NCI-H146 treated with DMSO at 0.1 percent for 48 hours (cell line): ENCODE measurements at regions not wholly inside any gene's neighbourhood (a gene's known extent, or its start where the extent isn't known, plus 50 kb on each side); places are given as distances from the start of the nearest gene placed in this dataset.
"Not testable (repeated sequence)": the region's sequence is repeated elsewhere in the genome, so short reads cannot be mapped to it uniquely, and the experiment has no call there.

Experiments
- DNase-seq: peaks from one replicate; lab custom pipeline; 2025; ENCODE audit not compliant: unreplicated experiment; lab: John Stamatoyannopoulos, UW

- DNase-seq = no peak
Measured at GRCh38 chr11:103798446-103798845, 238.0 kb upstream of the DDI1 start.

- no peak for DNase-seq
Measured at GRCh38 chr11:103800406-103801114, 235.9 kb upstream of the DDI1 start.

- no peak for DNase-seq
Measured at GRCh38 chr11:103803062-103803461, 233.4 kb upstream of the DDI1 start.

- DNase-seq = no peak
Measured at GRCh38 chr11:103805688-103806009, 230.8 kb upstream of the DDI1 start.

- no peak for DNase-seq
Measured at GRCh38 chr11:103806130-103806895, 230.1 kb upstream of the DDI1 start.

- DNase-seq = no peak
Measured at GRCh38 chr11:103807806-103808205, 228.6 kb upstream of the DDI1 start.

GRCh38 chr11:103808252-103808651 lies 228.2 kb upstream of the DDI1 start:
- DNase-seq = no peak

GRCh38 chr11:103811870-103812455 lies 224.5 kb upstream of the DDI1 start:
- no peak for DNase-seq

GRCh38 chr11:103812680-103813079 lies 223.8 kb upstream of the DDI1 start:
- no peak for DNase-seq

- not testable (repeated sequence) for DNase-seq
Measured at GRCh38 chr11:103820345-103820744, 216.1 kb upstream of the DDI1 start.

GRCh38 chr11:103824116-103824515 lies 212.3 kb upstream of the DDI1 start:
- no peak for DNase-seq

GRCh38 chr11:103825469-103825868 lies 211.0 kb upstream of the DDI1 start:
- DNase-seq = no peak

- DNase-seq = no peak
Measured at GRCh38 chr11:103826856-103827255, 209.6 kb upstream of the DDI1 start.

GRCh38 chr11:103829596-103829995 lies 206.8 kb upstream of the DDI1 start:
- no peak for DNase-seq

GRCh38 chr11:103830205-103830604 lies 206.2 kb upstream of the DDI1 start:
- DNase-seq = no peak

GRCh38 chr11:103832762-103833161 lies 203.7 kb upstream of the DDI1 start:
- DNase-seq = no peak

- no peak for DNase-seq
Measured at GRCh38 chr11:103842191-103842590, 194.2 kb upstream of the DDI1 start.

- DNase-seq = no peak
Measured at GRCh38 chr11:103842795-103843194, 193.6 kb upstream of the DDI1 start.

- no peak for DNase-seq
Measured at GRCh38 chr11:103844327-103845215, 191.9 kb upstream of the DDI1 start.

- no peak for DNase-seq
Measured at GRCh38 chr11:103845331-103845730, 191.1 kb upstream of the DDI1 start.

- DNase-seq = no peak
Measured at GRCh38 chr11:103848686-103849085, 187.8 kb upstream of the DDI1 start.
